Endothelial cell of umbilical vein (primary cell): ENCODE measurements at regions not wholly inside any gene's neighbourhood (a gene's known extent, or its start where the extent isn't known, plus 50 kb on each side); places are given as distances from the start of the nearest gene placed in this dataset.

Source experiments
- BruUV-seq: library from RNA; stranded (reverse); fragments of 400-500 nt; replicated peaks from 2 replicates; lab custom pipeline; 2021; lab: Mats Ljungman, UMichigan
- CTCF ChIA-PET: fragments of 300-600, 350-600 bp; sonication (Branson Sonifier 250); formaldehyde crosslinking; loops from one replicate; lab custom pipeline; 2021; ENCODE audit warnings: antibody characterized with exemption, inconsistent platforms; lab: Charles Lee
- POLR2A ChIA-PET: fragments of 300-600, 350-600 bp; sonication (Branson Sonifier 250); formaldehyde crosslinking; loops from one replicate; lab custom pipeline; 2021; ENCODE audit warnings: antibody characterized with exemption, inconsistent platforms; lab: Charles Lee
- DNase-seq: peaks from one replicate; pipeline ENCODE4 v3.0.0-alpha.2; 2011; ENCODE audit warnings: low read depth, low spot score
- FAIRE-seq: peaks from 2 replicates; lab custom pipeline; 2011; peaks lifted over from hg19 to GRCh38; lab: Jason Lieb, UNC
- H2AFZ ChIP-seq: 2 replicates; pipeline ENCODE4 v1.6.0; 2012; ENCODE audit warnings: low read depth, low read length, control low read depth, inconsistent platforms
- H3K27ac ChIP-seq: 2 replicates; pipeline ENCODE4 v1.5.1; 2011; ENCODE audit warnings: low read depth, mild to moderate bottlenecking, control low read depth, low read length, moderate library complexity; ENCODE audit not compliant: insufficient read depth
- H3K27me3 ChIP-seq, 2 experiments: 2 replicates each; pipeline versions ENCODE4 v1.6.0 to v1.6.1; 2011; ENCODE audit warnings: low read length in 2 of 2, mixed read lengths in 1 of 2; ENCODE audit not compliant: control insufficient read depth in 2 of 2, insufficient read depth in 2 of 2
- H3K36me3 ChIP-seq, 2 experiments: 2 replicates in 1 of 2; 3 replicates in 1 of 2; pipeline ENCODE4 v1.5.1; 2011; ENCODE audit warnings: low read length in 2 of 2, mild to moderate bottlenecking in 1 of 2, moderate library complexity in 1 of 2; ENCODE audit not compliant: control insufficient read depth in 2 of 2, insufficient read depth in 2 of 2; ENCODE audit errors: extremely low read depth in 1 of 2
- H3K4me1 ChIP-seq: 3 replicates; pipeline ENCODE4 v1.5.1; 2011; ENCODE audit warnings: mild to moderate bottlenecking, low read length; ENCODE audit not compliant: control insufficient read depth, insufficient read depth; ENCODE audit errors: extremely low read depth
- H3K4me2 ChIP-seq: 2 replicates; pipeline ENCODE4 v1.6.1; 2011; ENCODE audit warnings: low read length, control low read depth, mixed read lengths; ENCODE audit not compliant: insufficient read depth
- H3K4me3 ChIP-seq, 3 experiments: fragments of 200-600 bp in 1 of 3; sonication (generic), shearing (Covaris generic) in 1 of 3; replicated peaks in 1 of 3; 2 replicates each; pipeline ENCODE4 v1.5.1; 2011 to 2016; ENCODE audit warnings: control low read depth in 3 of 3, low read length in 3 of 3, mild to moderate bottlenecking in 2 of 3, inconsistent platforms in 1 of 3, low read depth in 1 of 3, moderate library complexity in 1 of 3; ENCODE audit not compliant: insufficient read depth in 1 of 3
- H3K79me2 ChIP-seq: 2 replicates; pipeline ENCODE4 v1.6.0; 2012; ENCODE audit warnings: low read length, inconsistent platforms; ENCODE audit not compliant: control insufficient read depth, insufficient read depth
- H3K9ac ChIP-seq: replicated peaks from 2 replicates; pipeline ENCODE3; 2011; ENCODE audit warnings: low read length, control low read depth; ENCODE audit not compliant: insufficient read depth; ENCODE audit errors: extremely low read depth
- H3K9me1 ChIP-seq: replicated peaks from 3 replicates; pipeline ENCODE4 v1.6.0; 2011; ENCODE audit warnings: mild to moderate bottlenecking, low read length; ENCODE audit not compliant: control insufficient read depth, insufficient read depth; ENCODE audit errors: extremely low read depth
- H3K9me3 ChIP-seq: replicated peaks from 2 replicates; pipeline ENCODE4 v1.5.1; 2012; ENCODE audit warnings: low read length, inconsistent platforms; ENCODE audit not compliant: control insufficient read depth, insufficient read depth
- H4K20me1 ChIP-seq: replicated peaks from 2 replicates; pipeline ENCODE3; 2011; ENCODE audit warnings: mild to moderate bottlenecking, low read length; ENCODE audit not compliant: control insufficient read depth, insufficient read depth; ENCODE audit errors: extremely low read depth
- CTCF ChIP-seq, 2 donors: IDR thresholded peaks; 1 replicate in 1 of 2; 2 replicates in 1 of 2; pipeline ENCODE4 v1.5.1; 2011; ENCODE audit warnings: low read length in 2 of 2, mild to moderate bottlenecking in 2 of 2, moderate library complexity in 2 of 2, control low read depth in 1 of 2, inconsistent platforms in 1 of 2, low read depth in 1 of 2; ENCODE audit not compliant: insufficient read depth in 1 of 2; ENCODE audit errors: extremely low read depth in 1 of 2
- EZH2 ChIP-seq: IDR thresholded peaks from 2 replicates; pipeline ENCODE4 v1.6.1; 2012; ENCODE audit warnings: borderline replicate concordance, low read depth, mild to moderate bottlenecking, moderate library complexity, low read length, inconsistent platforms; ENCODE audit not compliant: severe bottlenecking
- FOS ChIP-seq: IDR thresholded peaks from 2 replicates; pipeline ENCODE4 v1.6.1; 2011; ENCODE audit warnings: mild to moderate bottlenecking, low read length, moderate library complexity, borderline replicate concordance; ENCODE audit not compliant: insufficient read depth
- GATA2 ChIP-seq: IDR thresholded peaks from 2 replicates; pipeline ENCODE4 v1.7.0; 2011; ENCODE audit warnings: low read depth, mild to moderate bottlenecking, moderate library complexity, mixed read lengths, low read length; ENCODE audit not compliant: insufficient read length, insufficient read depth
- JUN ChIP-seq: IDR thresholded peaks from 2 replicates; pipeline ENCODE4 v1.6.1; 2011; ENCODE audit warnings: borderline replicate concordance, low read depth; ENCODE audit not compliant: insufficient read length, insufficient read depth
- MAX ChIP-seq: IDR thresholded peaks from 2 replicates; pipeline ENCODE4 v1.6.1; 2011; ENCODE audit not compliant: insufficient read depth, insufficient read length
- MYC ChIP-seq: IDR thresholded peaks from one replicate; pipeline ENCODE4 v1.6.1; 2011; ENCODE audit warnings: mild to moderate bottlenecking, low read depth, low read length
- POLR2A ChIP-seq: IDR thresholded peaks from 2 replicates; pipeline ENCODE4 v1.6.1; 2012; ENCODE audit warnings: low read depth, mild to moderate bottlenecking, control low read depth, low read length
- POLR2AphosphoS5 ChIP-seq: IDR thresholded peaks from 2 replicates; pipeline ENCODE4 v1.6.1; 2012; ENCODE audit warnings: low read depth, mild to moderate bottlenecking, control low read depth, low read length, moderate library complexity; ENCODE audit not compliant: insufficient read depth
- dilution Hi-C: fragments of 300-500 bp; cut with MboI; formaldehyde crosslinking; loops from one replicate; pipeline ENCODE4 v1.15.0; 2019; ENCODE audit warnings: low sequenced_read_pairs; ENCODE audit not compliant: extremely low pct_ligation_motif_present
- intact Hi-C: fragments of 100-400 bp; cut with micrococcal nuclease; formaldehyde crosslinking; loops from one replicate; pipeline ENCODE4 v1.10.0; 2022

- no peak overlapping the region for H2AFZ ChIP-seq
- intact Hi-C loops (no loop called here), dilution Hi-C loops (no loop called here)
- H4K20me1 ChIP-seq, result no peaks in the 10 kb centered on the region
- FAIRE-seq (no peak), DNase-seq (no peak)
- no peaks in the 10 kb centered on the region for H3K36me3 ChIP-seq
- H3K4me3 ChIP-seq, result no peak overlapping the region
- H3K9ac ChIP-seq, result no peak overlapping the region
- POLR2A ChIA-PET, result no interaction called here
- CTCF ChIA-PET, result interaction anchor here (2.1 kb wide), 1 partner anchor 288 kb away, joined by 8 read pairs; no protein-coding TSS in a partner anchor
- H3K4me1 ChIP-seq, result no peaks in the 10 kb centered on the region
- no peaks in the 10 kb centered on the region for H3K9me1 ChIP-seq
- no TSS peak for BruUV-seq
- H3K9me3 ChIP-seq, result no peaks in the 10 kb centered on the region
- H3K27me3 ChIP-seq, result peaks cover 0 to 1% of the 10 kb centered on the region in 2 experiments
- H3K79me2 ChIP-seq, result no peaks in the 10 kb centered on the region
- H3K27ac ChIP-seq, result no peak overlapping the region
- no peak overlapping the region for H3K4me2 ChIP-seq
- no peak for TF ChIP-seq FOS
- TF ChIP-seq POLR2A, result no peak
Measured at GRCh38 chr18:61096226-61096625, 237.0 kb upstream of the CDH20 start.

- Histone ChIP-seq H3K27ac (no peak overlapping the region), H3K9ac (no peak overlapping the region), H3K79me2 (no peaks in the 10 kb centered on the region), H3K36me3 (no peaks in the 10 kb centered on the region), H4K20me1 (no peaks in the 10 kb centered on the region), H3K4me3 (no peak overlapping the region), H3K4me2 (no peak overlapping the region), H3K4me1 (no peaks in the 10 kb centered on the region), H3K9me1 (no peaks in the 10 kb centered on the region), H2AFZ (no peak overlapping the region), H3K9me3 (no peaks in the 10 kb centered on the region), H3K27me3 (peaks cover 0 to 2% of the 10 kb centered on the region in 2 experiments)
- intact Hi-C loops (no loop called here), dilution Hi-C loops (no loop called here)
- no peak for DNase-seq
- TF ChIP-seq MAX (no peak), EZH2 (no peak), POLR2AphosphoS5 (no peak), JUN (no peak), POLR2A (no peak), MYC (no peak), FOS (no peak), GATA2 (no peak), CTCF (IDR thresholded peaks at IDR 0.05; ENCODE audit: extremely low read depth in 1 of 2, insufficient read depth in 1 of 2, low read depth in 1 of 2, low read length in 2 of 2) (no peak)
- no peak for FAIRE-seq
- ChIA-PET CTCF (no interaction called here), POLR2A (no interaction called here)
- no TSS peak for BruUV-seq
Measured at GRCh38 chr18:61107113-61107512, 226.1 kb upstream of the CDH20 start.
